Astrocyte of the spinal cord (primary cell): ENCODE measurements at regions not wholly inside any gene's neighbourhood (a gene's known extent, or its start where the extent isn't known, plus 50 kb on each side); places are given as distances from the start of the nearest gene placed in this dataset.

ENCODE experiments used
- DNase-seq: peaks from one replicate; pipeline ENCODE4 v3.0.0; 2011; ENCODE audit warnings: low read depth, low spot score
- H3K4me3 ChIP-seq: 2 replicates; pipeline ENCODE4 v1.5.1; 2011; ENCODE audit warnings: low read depth, mild to moderate bottlenecking, low read length, moderate library complexity
- CTCF ChIP-seq: IDR thresholded peaks from 2 replicates; pipeline ENCODE4 v1.5.1; 2012; ENCODE audit warnings: low read depth, mild to moderate bottlenecking, low read length, inconsistent platforms
- in situ Hi-C: cut with HindIII; loops from 2 replicates; pipeline ENCODE4 v1.10.0; 2017; ENCODE audit warnings: low sequenced_read_pairs

GRCh38 chr11:91850533-91851275 is 373.9 kb upstream of the FAT3 start:
- no peak overlapping the region for H3K4me3 ChIP-seq
- in situ Hi-C loops = no loop called here
- no peak for TF ChIP-seq CTCF
- DNase-seq = no peak

GRCh38 chr11:91850021-91850420 is 374.6 kb upstream of the FAT3 start:
- in situ Hi-C loops = no loop called here
- no peak for DNase-seq
- no peak for TF ChIP-seq CTCF
- no peak overlapping the region for H3K4me3 ChIP-seq

- TF ChIP-seq CTCF = no peak
- no peak for DNase-seq
- in situ Hi-C loops = no loop called here
- no peak overlapping the region for H3K4me3 ChIP-seq
Observed at GRCh38 chr11:91846649-91847048, 378.0 kb upstream of the FAT3 start.

- no peak for TF ChIP-seq CTCF
- H3K4me3 ChIP-seq = no peak overlapping the region
- in situ Hi-C loops = no loop called here
- DNase-seq = no peak
Observed at GRCh38 chr11:91846002-91846401, 378.6 kb upstream of the FAT3 start.

- in situ Hi-C loops = no loop called here
Observed at GRCh38 chr11:91840640-91841240, 383.9 kb upstream of the FAT3 start.

More at GRCh38 chr11:91840640-91841240, 383.9 kb upstream of the FAT3 start:
- DNase-seq = no peak
- no peak overlapping the region for H3K4me3 ChIP-seq
- TF ChIP-seq CTCF = no peak
